ENCODE measurements at regions not wholly inside any gene's neighbourhood (a gene's known extent, or its start where the extent isn't known, plus 50 kb on each side); places are given as distances from the start of the nearest gene placed in this dataset.
"Not testable (repeated sequence)": the region's sequence is repeated elsewhere in the genome, so short reads cannot be mapped to it uniquely, and the experiment has no call there.

DNA sequence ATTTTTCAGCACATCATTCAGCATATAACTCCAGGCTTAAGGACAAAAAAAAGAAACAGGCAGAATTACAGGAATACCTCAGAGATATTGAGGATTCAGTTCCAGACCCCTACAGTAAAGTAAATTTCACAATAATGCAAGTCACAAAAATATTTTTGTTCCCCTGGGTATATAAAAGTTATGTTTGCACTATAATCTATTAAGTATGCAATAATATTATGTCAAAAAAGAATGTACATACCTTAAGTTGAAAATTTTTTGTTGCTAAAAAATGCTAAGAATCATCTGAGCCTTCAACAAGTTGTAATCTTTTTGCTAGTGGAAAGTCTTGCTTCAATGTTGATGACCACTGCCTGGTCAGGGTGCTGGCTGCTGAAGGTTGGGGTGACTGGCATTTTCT lies 2532.5 kb downstream of the ARAP2 start:
- DNase-seq (ENCODE audit: insufficient read length, low spot score) (no peak), FAIRE-seq (no peak)

GRCh38 chr4:33714971-33715370 lies 2529.3 kb downstream of the ARAP2 start:
- no peak for FAIRE-seq
- no peak for DNase-seq (ENCODE audit: insufficient read length, low spot score)

DNA sequence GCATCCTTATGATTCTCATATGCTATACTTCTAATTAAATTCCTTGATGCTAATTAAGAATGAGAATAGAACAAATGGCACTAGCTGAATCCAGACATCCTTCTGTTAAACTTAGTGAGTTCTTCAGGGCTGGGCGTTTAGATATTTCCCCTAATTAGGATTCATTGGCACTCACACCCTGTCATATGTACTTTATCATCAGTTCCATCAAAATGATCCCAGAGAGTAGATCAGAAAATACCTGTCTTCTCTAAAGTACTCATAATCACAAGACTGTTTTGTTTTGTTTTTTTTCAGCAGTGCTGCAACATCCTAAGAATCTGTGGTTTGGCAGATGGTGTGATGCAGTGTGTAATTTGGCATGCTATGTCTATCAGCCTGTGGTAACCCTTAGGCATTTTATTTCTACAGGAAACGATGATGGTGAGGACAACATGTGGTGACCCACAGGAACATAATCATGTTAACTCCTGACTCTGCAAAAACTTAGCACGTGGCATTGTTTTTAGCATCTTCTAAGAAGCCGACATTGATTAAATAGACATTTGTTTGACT lies 2528.4 kb downstream of the ARAP2 start:
- FAIRE-seq, result no peak
- no peak for DNase-seq (ENCODE audit: insufficient read length, low spot score)

- no peak for FAIRE-seq
- DNase-seq (ENCODE audit: insufficient read length, low spot score), result no peak
Observed at GRCh38 chr4:33722254-33722653, 2522.1 kb downstream of the ARAP2 start.

DNA sequence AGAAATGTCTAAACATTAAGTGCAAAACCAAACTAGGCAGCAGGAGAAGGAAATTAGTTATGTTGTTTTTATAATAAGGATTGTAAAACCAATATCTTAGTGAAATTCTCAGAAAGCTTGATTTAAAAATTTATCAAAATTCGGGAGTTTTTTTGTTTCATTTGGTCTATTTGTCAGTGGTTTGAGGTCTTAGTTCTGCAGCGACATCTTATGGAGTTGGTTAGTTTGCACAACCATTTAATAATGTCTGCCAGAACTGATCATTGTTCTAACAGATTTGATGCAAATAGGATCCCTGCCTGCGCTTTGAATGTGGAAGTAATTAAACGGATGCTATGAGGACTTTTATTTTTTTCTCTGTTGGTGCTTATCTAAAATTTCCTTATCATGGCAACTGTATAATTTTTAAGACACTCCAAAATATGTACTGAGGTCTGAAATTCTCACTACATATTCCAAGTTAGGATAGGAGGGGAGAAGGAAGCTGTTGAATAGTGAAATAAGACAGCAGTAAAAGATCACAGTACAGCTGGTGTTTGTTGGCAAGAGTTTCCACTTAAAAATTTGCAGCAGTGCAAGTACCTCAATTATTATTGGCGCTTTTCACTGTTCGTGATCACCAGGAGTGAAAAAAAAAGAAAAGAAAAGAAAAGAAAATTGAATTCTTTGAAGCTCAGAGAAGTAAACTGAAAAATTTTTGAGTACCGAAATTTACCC lies 2521.4 kb downstream of the ARAP2 start:
- FAIRE-seq, result no peak

DNA sequence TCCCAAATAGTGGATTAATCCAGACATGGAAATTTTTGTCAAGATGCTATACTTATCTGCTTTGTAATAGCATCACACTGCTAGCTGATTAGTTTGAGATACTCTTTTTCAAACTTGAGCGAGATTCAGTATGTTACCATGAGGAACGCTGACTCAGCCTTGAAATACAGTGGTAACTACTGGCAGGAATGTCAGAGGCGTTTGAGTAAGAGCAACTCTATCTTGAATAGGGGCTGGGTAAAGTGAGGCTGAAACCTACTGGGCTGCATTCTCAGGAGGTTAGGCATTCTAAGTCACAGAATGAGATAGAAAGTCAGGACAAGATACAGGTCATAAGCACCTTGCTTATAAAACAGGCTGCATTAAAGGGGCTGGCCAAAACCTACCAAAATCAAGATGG lies 2519.6 kb downstream of the ARAP2 start:
- FAIRE-seq (no peak), DNase-seq (ENCODE audit: insufficient read length, low spot score) (no peak)

More for the DNA sequence above, 2521.4 kb downstream of the ARAP2 start:
- no peak for DNase-seq (ENCODE audit: insufficient read length, low spot score)

DNA sequence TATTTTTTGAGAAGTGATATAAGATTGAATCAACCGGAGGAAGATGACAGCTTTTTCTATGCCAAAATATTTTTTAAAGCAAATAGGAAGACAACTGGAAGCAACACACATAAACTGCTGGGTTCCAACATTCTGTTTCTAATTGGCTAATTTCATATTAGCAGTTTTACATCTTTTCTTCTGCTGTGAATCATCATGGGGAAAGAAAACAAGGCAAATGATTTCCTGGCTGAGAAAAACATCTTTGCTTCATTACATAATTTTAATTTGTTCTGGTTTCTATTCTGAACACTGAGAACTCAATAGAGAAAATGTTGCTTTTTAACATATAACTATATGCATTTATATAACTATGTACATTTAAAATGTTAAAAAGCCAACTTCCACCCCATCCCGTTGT lies 2518.5 kb downstream of the ARAP2 start:
- FAIRE-seq (no peak), DNase-seq (ENCODE audit: insufficient read length, low spot score) (no peak)

DNA sequence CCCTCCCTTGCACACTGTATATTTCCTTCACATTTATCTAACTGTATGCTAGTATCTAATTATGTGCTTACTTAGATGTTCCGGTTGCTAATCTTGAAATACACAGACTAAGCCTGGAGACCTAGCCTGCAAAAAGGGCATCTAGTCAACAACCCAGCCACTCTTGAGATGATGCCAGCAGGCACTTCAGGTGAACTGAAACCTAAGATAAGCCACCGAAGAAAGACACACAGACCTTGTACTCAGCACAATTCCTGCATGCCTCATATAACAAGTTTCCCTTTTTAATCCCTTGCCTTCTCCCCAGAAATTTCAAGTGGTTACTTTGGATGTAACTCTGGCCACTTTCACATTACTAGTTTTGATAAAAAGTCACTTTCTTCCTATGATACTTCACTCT lies 2506.6 kb downstream of the ARAP2 start:
- DNase-seq (ENCODE audit: insufficient read length, low spot score), result no peak
- FAIRE-seq, result no peak

- no peak for FAIRE-seq
- no peak for DNase-seq (ENCODE audit: insufficient read length, low spot score)
Observed at GRCh38 chr4:33739884-33740632, 2504.3 kb downstream of the ARAP2 start.

DNA sequence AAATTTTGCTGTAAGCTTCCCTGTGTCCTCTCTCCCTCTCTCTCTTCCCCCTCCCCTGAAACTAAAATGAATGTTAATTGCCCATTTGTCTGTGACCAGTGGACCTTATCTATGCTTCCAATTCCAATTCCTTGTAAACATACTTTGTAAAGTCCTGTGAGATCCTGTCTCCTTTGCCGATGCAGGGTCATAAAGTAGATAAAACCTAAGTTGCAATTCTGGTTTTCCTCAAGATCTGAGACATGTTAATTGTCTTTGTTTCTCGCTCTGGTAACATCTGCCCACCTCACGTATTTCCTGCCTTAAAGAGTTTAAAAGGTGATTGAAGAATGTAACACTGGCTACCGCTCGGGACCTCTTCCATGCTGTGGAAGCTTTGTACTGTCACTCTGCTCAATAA lies 2503.4 kb downstream of the ARAP2 start:
- not testable (repeated sequence) for FAIRE-seq; DNase-seq (ENCODE audit: insufficient read length, low spot score)

DNA sequence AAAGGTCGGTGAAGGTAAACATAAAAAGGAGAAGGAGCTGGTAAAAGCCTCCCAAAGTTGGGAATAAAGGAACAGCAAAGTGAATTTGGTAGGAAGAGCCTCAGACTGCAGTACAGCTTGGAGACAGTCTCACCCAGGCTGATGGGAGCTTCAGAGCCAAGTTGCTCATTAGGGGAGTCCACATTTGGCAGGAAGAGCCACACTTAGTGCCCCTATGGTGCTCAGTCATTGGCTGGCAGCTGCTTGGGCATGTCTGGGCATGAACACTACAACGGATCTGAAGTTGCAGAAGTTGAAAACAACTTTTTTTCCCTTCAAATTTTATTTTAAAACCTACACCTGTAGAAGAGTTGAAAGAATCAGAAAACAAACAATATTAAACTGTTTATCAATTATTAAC lies 2497.3 kb downstream of the ARAP2 start:
- FAIRE-seq (no peak), DNase-seq (ENCODE audit: insufficient read length, low spot score) (no peak)

GRCh38 chr4:33751050-33751449 lies 2493.3 kb downstream of the ARAP2 start:
- no peak for FAIRE-seq
- DNase-seq (ENCODE audit: insufficient read length, low spot score), result no peak

GRCh38 chr4:33772582-33772981 lies 2471.7 kb downstream of the ARAP2 start:
- no peak for DNase-seq (ENCODE audit: insufficient read length, low spot score)
- no peak for FAIRE-seq

DNA sequence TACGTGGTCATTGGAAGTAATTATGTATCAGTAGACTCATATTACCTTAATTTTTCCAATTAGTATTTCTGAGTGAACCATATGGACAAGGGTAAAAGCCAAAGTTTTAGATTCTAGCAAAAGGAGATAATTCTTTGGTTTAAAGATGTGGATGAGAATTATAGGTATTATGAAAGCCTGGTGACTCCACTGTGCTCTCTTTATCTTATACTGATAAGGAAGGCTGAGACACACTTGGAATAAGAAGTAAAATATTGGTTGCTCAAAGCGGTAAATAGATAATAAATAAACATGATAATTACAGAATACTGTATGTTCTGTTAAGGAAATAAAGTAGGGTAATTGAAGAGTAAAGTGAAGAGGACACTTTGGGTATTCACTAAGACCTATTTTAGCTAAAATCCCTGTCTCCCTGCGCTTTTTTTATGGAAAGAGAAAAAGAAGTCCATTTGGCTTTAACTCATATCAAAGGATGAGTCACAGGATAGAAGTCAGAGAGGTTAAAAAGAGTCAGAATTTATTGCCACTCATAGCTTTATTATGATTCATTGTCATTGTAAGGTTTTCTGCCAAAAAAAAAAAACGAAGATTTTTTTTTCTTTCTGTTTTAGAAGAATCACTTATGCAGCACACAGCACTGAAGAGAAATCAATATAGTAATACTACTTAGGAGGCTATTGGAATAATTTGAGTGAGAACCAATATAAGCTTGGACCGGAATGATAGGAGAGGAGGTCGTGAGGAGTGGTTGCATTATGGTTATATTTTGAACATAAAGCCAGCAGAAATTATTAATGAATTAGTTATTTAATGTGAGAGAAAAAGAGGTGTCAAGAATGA lies 2463.1 kb downstream of the ARAP2 start:
- DNase-seq (ENCODE audit: insufficient read length, low spot score), result no peak
- no peak for FAIRE-seq

GRCh38 chr4:33785843-33786242 lies 2458.5 kb downstream of the ARAP2 start:
- DNase-seq (ENCODE audit: insufficient read length, low spot score) (no peak), FAIRE-seq (no peak)

- FAIRE-seq (no peak), DNase-seq (ENCODE audit: insufficient read length, low spot score) (no peak)
Observed at GRCh38 chr4:33802578-33802977, 2441.7 kb downstream of the ARAP2 start.

- FAIRE-seq (no peak), DNase-seq (ENCODE audit: insufficient read length, low spot score) (no peak)
Observed at GRCh38 chr4:33825685-33826084, 2418.6 kb downstream of the ARAP2 start.

GRCh38 chr4:33829356-33829755 lies 2415.0 kb downstream of the ARAP2 start:
- not testable (repeated sequence) for FAIRE-seq; DNase-seq (ENCODE audit: insufficient read length, low spot score)

DNA sequence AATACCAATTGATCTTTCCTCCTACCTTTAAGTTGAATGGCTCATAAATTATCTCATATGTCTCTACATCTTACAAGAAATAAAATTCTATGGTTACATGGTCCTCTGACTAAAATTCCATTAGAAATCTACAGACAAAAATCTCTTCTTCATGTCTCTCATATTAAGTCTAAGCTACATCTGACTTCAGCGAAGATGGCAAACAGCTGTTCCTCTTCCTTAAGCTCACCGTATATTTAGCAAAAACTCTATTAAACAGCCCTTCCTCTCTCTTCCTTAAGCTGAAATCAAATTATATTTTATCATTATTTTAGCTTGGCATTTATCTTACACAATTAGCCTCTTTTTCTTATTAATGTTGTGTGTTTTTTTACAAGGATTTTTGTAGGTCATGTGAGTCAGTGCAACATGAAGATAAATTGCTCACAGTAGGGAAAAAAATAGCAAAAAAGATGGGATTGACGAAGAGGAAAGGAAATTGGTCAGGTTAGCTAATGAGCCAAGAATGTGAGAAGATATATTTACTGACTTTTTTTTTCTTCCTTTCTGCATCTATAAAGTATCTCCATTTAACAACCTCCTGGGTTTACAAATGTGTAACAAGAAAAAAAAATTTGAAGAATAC lies 2412.8 kb downstream of the ARAP2 start:
- no peak for DNase-seq (ENCODE audit: insufficient read length, low spot score)
- FAIRE-seq, result no peak

GRCh38 chr4:33835764-33836163 lies 2408.6 kb downstream of the ARAP2 start:
- DNase-seq (ENCODE audit: insufficient read length, low spot score); FAIRE-seq: not testable (repeated sequence)

All from GM19239 (cell line).